ENCODE measurements at regions not wholly inside any gene's neighbourhood (a gene's known extent, or its start where the extent isn't known, plus 50 kb on each side); places are given as distances from the start of the nearest gene placed in this dataset.

GRCh38 chr11:81932303-81932702 is 801.4 kb downstream of the FAM181B start:
- DNase-seq (ENCODE audit: low read depth, low spot score), result no peak

DNA sequence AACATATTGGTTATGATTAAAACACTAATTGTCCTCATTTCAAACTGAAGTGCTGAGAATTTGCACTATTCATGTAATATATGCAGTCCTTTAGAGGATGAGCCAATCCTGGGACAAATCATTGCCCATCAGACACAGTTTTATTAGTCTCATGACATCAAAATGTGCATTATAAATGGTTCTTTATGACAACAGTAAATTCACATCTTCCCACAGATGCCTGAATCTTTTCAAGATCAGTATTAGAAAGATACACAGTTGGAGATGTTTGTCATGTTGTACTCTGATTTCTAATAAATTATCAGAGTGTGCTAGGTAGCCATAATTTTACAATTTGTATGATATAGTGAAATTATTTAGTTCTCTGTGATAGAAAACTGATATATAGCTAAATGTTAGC is 813.5 kb downstream of the FAM181B start:
- Mint-ChIP-seq H3K36me3 (ENCODE audit: low read depth) (no peaks in the 10 kb centered on the region), H3K27ac (ENCODE audit: unreplicated experiment) (no peak overlapping the region), H3K4me1 (no peaks in the 10 kb centered on the region), H3K27me3 (ENCODE audit: low read depth) (peaks cover 9% of the 10 kb centered on the region), H3K9me3 (no peaks in the 10 kb centered on the region), H3K4me3 (no peak overlapping the region)
- TF ChIP-seq CTCF (conservative IDR thresholded peaks at IDR 0.05), result no peak
- no peak for DNase-seq (ENCODE audit: low read depth, low spot score)

More at GRCh38 chr11:81932303-81932702, 801.4 kb downstream of the FAM181B start:
- Mint-ChIP-seq H3K27me3 (ENCODE audit: low read depth) (peaks cover 17% of the 10 kb centered on the region), H3K9me3 (no peaks in the 10 kb centered on the region), H3K36me3 (ENCODE audit: low read depth) (no peaks in the 10 kb centered on the region), H3K4me1 (no peaks in the 10 kb centered on the region), H3K27ac (ENCODE audit: unreplicated experiment) (no peak overlapping the region), H3K4me3 (no peak overlapping the region)
- TF ChIP-seq CTCF (conservative IDR thresholded peaks at IDR 0.05), result no peak

GRCh38 chr11:81916451-81916850 is 817.2 kb downstream of the FAM181B start:
- Mint-ChIP-seq H3K36me3 (ENCODE audit: low read depth) (no peaks in the 10 kb centered on the region), H3K4me3 (no peak overlapping the region), H3K27me3 (ENCODE audit: low read depth) (peaks cover 5% of the 10 kb centered on the region), H3K9me3 (no peaks in the 10 kb centered on the region), H3K27ac (ENCODE audit: unreplicated experiment) (no peak overlapping the region), H3K4me1 (no peaks in the 10 kb centered on the region)
- no peak for TF ChIP-seq CTCF (conservative IDR thresholded peaks at IDR 0.05)
- DNase-seq (ENCODE audit: low read depth, low spot score), result no peak

- Mint-ChIP-seq H3K4me1 (no peaks in the 10 kb centered on the region), H3K27me3 (ENCODE audit: low read depth) (peaks cover 5% of the 10 kb centered on the region), H3K27ac (ENCODE audit: unreplicated experiment) (no peak overlapping the region), H3K36me3 (ENCODE audit: low read depth) (no peaks in the 10 kb centered on the region), H3K4me3 (no peak overlapping the region), H3K9me3 (no peaks in the 10 kb centered on the region)
- no peak for DNase-seq (ENCODE audit: low read depth, low spot score)
- no peak for TF ChIP-seq CTCF (conservative IDR thresholded peaks at IDR 0.05)
Observed at GRCh38 chr11:81915045-81915444, 818.6 kb downstream of the FAM181B start.

DNA sequence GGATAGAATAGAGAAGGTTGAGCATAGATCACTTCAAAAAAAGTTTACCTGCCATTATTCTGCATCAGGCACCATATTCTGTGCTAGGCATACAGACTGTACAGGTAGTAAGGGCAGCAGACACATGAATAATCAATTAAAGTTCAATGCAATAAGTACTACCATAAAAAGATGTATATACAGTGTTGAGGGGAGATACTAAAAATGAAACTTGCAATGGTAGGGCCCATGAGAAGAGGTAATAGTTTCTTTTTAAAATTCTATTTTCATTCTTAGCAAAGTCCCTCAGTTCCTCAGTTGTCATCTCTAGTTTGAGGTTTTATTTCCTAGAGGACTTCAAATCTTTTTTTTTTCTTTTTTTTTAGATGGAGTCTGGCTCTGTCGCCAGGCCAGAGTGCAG is 819.9 kb downstream of the FAM181B start:
- no peak overlapping the region for H3K4me3 Mint-ChIP-seq
- no peak for TF ChIP-seq CTCF (conservative IDR thresholded peaks at IDR 0.05)
- no peaks in the 10 kb centered on the region for H3K36me3 Mint-ChIP-seq (ENCODE audit: low read depth)
- H3K27ac Mint-ChIP-seq (ENCODE audit: unreplicated experiment), result no peak overlapping the region
- no peaks in the 10 kb centered on the region for H3K4me1 Mint-ChIP-seq
- peaks cover 5% of the 10 kb centered on the region for H3K27me3 Mint-ChIP-seq (ENCODE audit: low read depth)
- DNase-seq (ENCODE audit: low read depth, low spot score), result no peak
- no peaks in the 10 kb centered on the region for H3K9me3 Mint-ChIP-seq

GRCh38 chr11:81907996-81908395 is 825.7 kb downstream of the FAM181B start:
- H3K27me3 Mint-ChIP-seq (ENCODE audit: low read depth), result peaks cover 2% of the 10 kb centered on the region
- no peaks in the 10 kb centered on the region for H3K4me1 Mint-ChIP-seq
- no peak overlapping the region for H3K27ac Mint-ChIP-seq (ENCODE audit: unreplicated experiment)
- H3K9me3 Mint-ChIP-seq, result no peaks in the 10 kb centered on the region
- no peak overlapping the region for H3K4me3 Mint-ChIP-seq
- no peak for TF ChIP-seq CTCF (conservative IDR thresholded peaks at IDR 0.05)
- DNase-seq (ENCODE audit: low read depth, low spot score), result no peak
- no peaks in the 10 kb centered on the region for H3K36me3 Mint-ChIP-seq (ENCODE audit: low read depth)

Data from neural crest cell (in vitro differentiated cells).